GM23338 (cell line): ENCODE measurements at regions not wholly inside any gene's neighbourhood (a gene's known extent, or its start where the extent isn't known, plus 50 kb on each side); places are given as distances from the start of the nearest gene placed in this dataset.

ENCODE experiments used
- CREB1 ChIP-seq: fragments of 250-450 bp; sonication (Bioruptor Pico); IDR thresholded peaks from 2 replicates; pipeline ENCODE4 v1.5.0; 2020; ENCODE audit warnings: low read depth, mild to moderate bottlenecking, moderate library complexity
- CTCF ChIP-seq, 2 experiments: fragments of 200-600 bp in 1 of 2; sonication (generic) in 1 of 2; conservative IDR thresholded peaks; 2 replicates each; pipeline versions ENCODE4 v1.5.1 to v1.6.1; 2016 to 2017; ENCODE audit warnings: antibody characterized with exemption in 2 of 2, low read depth in 2 of 2, mild to moderate bottlenecking in 2 of 2, moderate library complexity in 1 of 2
- EZH2 ChIP-seq: fragments of 200-600 bp; sonication (generic); IDR thresholded peaks from one replicate; pipeline ENCODE4 v1.8.0; 2017; ENCODE audit warnings: antibody characterized with exemption, mild to moderate bottlenecking, low read depth; ENCODE audit not compliant: unreplicated experiment
- EZH2phosphoT487 ChIP-seq: fragments of 200-600 bp; sonication (generic); IDR thresholded peaks from one replicate; pipeline ENCODE4 v1.8.1; 2018; ENCODE audit warnings: antibody characterized with exemption; ENCODE audit not compliant: unreplicated experiment
- JUNB ChIP-seq: IDR thresholded peaks from one replicate; pipeline ENCODE4 v1.6.1; 2016; ENCODE audit warnings: antibody characterized with exemption; ENCODE audit not compliant: unreplicated experiment
- POLR2AphosphoS5 ChIP-seq: IDR thresholded peaks from 2 replicates; pipeline ENCODE4 v1.6.1; 2016; ENCODE audit warnings: antibody characterized with exemption, low read depth
- REST ChIP-seq: IDR thresholded peaks from one replicate; pipeline ENCODE4 v1.6.1; 2018; ENCODE audit warnings: antibody characterized with exemption; ENCODE audit not compliant: unreplicated experiment
- ZNF114 ChIP-seq: fragments of 250-450 bp; sonication (Bioruptor Pico); IDR thresholded peaks from 2 replicates; pipeline ENCODE4 v1.5.0; 2020; ENCODE audit warnings: mild to moderate bottlenecking, moderate library complexity
- ZNF331 ChIP-seq: fragments of 250-450 bp; sonication (Bioruptor Pico); IDR thresholded peaks from 2 replicates; pipeline ENCODE4 v1.5.0; 2020; ENCODE audit warnings: low read depth, mild to moderate bottlenecking, moderate library complexity
- ZNF462 ChIP-seq: fragments of 250-450 bp; sonication (Bioruptor Pico); IDR thresholded peaks from 2 replicates; pipeline ENCODE4 v1.5.0; 2020; ENCODE audit warnings: mild to moderate bottlenecking, moderate library complexity
- TF ChIP-seq, protein P1 (sequence below): IDR thresholded peaks from 2 replicates; pipeline ENCODE4 v1.6.1; 2016; ENCODE audit warnings: antibody characterized with exemption

DNA sequence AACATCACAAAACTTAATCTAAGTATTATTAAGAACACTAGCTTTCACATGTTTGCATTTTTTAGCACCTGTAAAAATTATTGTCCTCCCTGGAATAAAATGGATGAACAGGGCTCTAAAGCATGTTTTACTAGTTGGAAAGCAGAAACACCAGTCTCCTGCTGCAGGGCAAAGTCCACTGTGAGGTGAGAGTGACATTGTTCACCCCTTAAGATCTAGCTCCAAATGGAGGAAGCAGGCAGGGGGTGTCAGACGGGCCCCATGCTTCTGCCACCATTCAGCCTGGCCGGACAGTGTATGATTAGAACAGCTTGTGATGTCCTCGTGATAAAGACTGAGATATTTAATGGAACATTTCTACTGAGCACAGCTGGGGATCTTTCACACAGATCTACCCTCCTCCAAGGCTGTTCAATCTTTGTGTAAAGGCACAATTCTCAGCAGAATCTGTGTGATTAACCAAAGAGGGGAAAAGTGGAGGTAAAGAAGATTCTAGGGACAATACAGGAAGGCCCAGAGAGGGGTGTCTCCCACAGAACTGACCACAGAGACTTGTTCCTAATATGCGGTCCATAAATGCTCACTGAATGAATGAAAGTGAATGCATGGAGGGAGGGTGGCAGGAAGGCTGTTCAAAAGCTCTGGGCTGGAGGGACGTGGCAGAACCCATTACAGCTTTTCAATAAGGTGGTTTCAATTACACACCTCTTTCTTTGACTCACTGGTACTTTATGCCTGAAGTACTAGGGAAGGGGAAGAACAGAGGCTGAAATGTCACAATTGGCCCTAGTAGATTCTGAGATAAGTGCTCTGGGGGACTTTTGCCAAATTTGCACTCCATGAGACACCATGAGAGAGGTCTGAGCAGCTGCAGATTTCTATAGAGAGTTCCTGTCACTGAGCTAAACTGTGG, 239.1 kb upstream of the ARHGAP20 start:
- TF ChIP-seq CTCF (conservative IDR thresholded peaks at IDR 0.05; ENCODE audit: low read depth in 2 of 2) (no peak), EZH2phosphoT487 (no peak), REST (no peak), EZH2 (no peak), POLR2AphosphoS5 (no peak), ZNF114 (CRISPR knock-in tag) (no peak), JUNB (no peak), CREB1 (CRISPR knock-in tag) (no peak), ZNF462 (CRISPR knock-in tag) (no peak), ZNF331 (CRISPR knock-in tag) (no peak)
- TF ChIP-seq, protein P1, sequence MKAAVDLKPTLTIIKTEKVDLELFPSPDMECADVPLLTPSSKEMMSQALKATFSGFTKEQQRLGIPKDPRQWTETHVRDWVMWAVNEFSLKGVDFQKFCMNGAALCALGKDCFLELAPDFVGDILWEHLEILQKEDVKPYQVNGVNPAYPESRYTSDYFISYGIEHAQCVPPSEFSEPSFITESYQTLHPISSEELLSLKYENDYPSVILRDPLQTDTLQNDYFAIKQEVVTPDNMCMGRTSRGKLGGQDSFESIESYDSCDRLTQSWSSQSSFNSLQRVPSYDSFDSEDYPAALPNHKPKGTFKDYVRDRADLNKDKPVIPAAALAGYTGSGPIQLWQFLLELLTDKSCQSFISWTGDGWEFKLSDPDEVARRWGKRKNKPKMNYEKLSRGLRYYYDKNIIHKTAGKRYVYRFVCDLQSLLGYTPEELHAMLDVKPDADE = no peak
